ENCODE measurements at regions not wholly inside any gene's neighbourhood (a gene's known extent, or its start where the extent isn't known, plus 50 kb on each side); places are given as distances from the start of the nearest gene placed in this dataset.

- Histone ChIP-seq H3K4me1 (no peaks in the 10 kb centered on the region), H3K4me3 (no peak overlapping the region), H3K27ac (replicated peaks) (no peak overlapping the region), H3K27me3 (ENCODE audit: low read depth) (peaks cover 64% of the 10 kb centered on the region), H3K9me3 (replicated peaks) (no peaks in the 10 kb centered on the region), H3K36me3 (no peaks in the 10 kb centered on the region)
- no peak for TF ChIP-seq CTCF (IDR thresholded peaks at IDR 0.05; ENCODE audit: borderline replicate concordance)
- DNase-seq: no peak
- intact Hi-C loops (cut with micrococcal nuclease): no loop called here
These were observed 146.7 kb downstream of the SOX1 start for GRCh38 chr13:112213467-112214255.

- no peaks in the 10 kb centered on the region for H3K4me1 ChIP-seq
- peaks cover 72% of the 10 kb centered on the region for H3K27me3 ChIP-seq (ENCODE audit: low read depth)
- no peak for DNase-seq
- H3K9me3 ChIP-seq (replicated peaks): no peaks in the 10 kb centered on the region
- TF ChIP-seq CTCF (IDR thresholded peaks at IDR 0.05; ENCODE audit: borderline replicate concordance): no peak
- intact Hi-C loops (cut with micrococcal nuclease): no loop called here
- H3K27ac ChIP-seq (replicated peaks): no peak overlapping the region
- no peaks in the 10 kb centered on the region for H3K36me3 ChIP-seq
- no peak overlapping the region for H3K4me3 ChIP-seq
These were observed 148.9 kb downstream of the SOX1 start for GRCh38 chr13:112215871-112216270.

- no peak for TF ChIP-seq CTCF (IDR thresholded peaks at IDR 0.05; ENCODE audit: borderline replicate concordance)
- Histone ChIP-seq H3K36me3 (no peaks in the 10 kb centered on the region), H3K9me3 (replicated peaks) (no peaks in the 10 kb centered on the region), H3K27me3 (ENCODE audit: low read depth) (peaks cover 72% of the 10 kb centered on the region), H3K4me1 (no peaks in the 10 kb centered on the region), H3K4me3 (no peak overlapping the region), H3K27ac (replicated peaks) (no peak overlapping the region)
- intact Hi-C loops (cut with micrococcal nuclease): no loop called here
- DNase-seq: no peak
These were observed 150.5 kb downstream of the SOX1 start for GRCh38 chr13:112217431-112217830.

GRCh38 chr13:112218416-112218815 lies 151.5 kb downstream of the SOX1 start:
- no peak for DNase-seq
- Histone ChIP-seq H3K36me3 (no peaks in the 10 kb centered on the region), H3K4me3 (no peak overlapping the region), H3K27ac (replicated peaks) (no peak overlapping the region), H3K9me3 (replicated peaks) (no peaks in the 10 kb centered on the region), H3K4me1 (no peaks in the 10 kb centered on the region), H3K27me3 (ENCODE audit: low read depth) (peaks cover 63% of the 10 kb centered on the region)
- no peak for TF ChIP-seq CTCF (IDR thresholded peaks at IDR 0.05; ENCODE audit: borderline replicate concordance)
- intact Hi-C loops (cut with micrococcal nuclease): no loop called here

- TF ChIP-seq CTCF (IDR thresholded peaks at IDR 0.05; ENCODE audit: borderline replicate concordance): no peak
- H3K36me3 ChIP-seq: no peaks in the 10 kb centered on the region
- no peak for DNase-seq
- H3K27ac ChIP-seq (replicated peaks): no peak overlapping the region
- peaks cover 60% of the 10 kb centered on the region for H3K27me3 ChIP-seq (ENCODE audit: low read depth)
- H3K4me1 ChIP-seq: no peaks in the 10 kb centered on the region
- H3K4me3 ChIP-seq: no peak overlapping the region
- no peaks in the 10 kb centered on the region for H3K9me3 ChIP-seq (replicated peaks)
- intact Hi-C loops (cut with micrococcal nuclease): no loop called here
These were observed 152.8 kb downstream of the SOX1 start for GRCh38 chr13:112219740-112220139.

All from left ventricle myocardium inferior (tissue), 1 donor.